Neuronal stem cell (in vitro differentiated cells): ENCODE measurements at regions not wholly inside any gene's neighbourhood (a gene's known extent, or its start where the extent isn't known, plus 50 kb on each side); places are given as distances from the start of the nearest gene placed in this dataset.

Experiments
- DNase-seq: peaks from one replicate; pipeline ENCODE4 v3.0.0-alpha.2; 2013; ENCODE audit warnings: low spot score
- H2AFZ ChIP-seq: one replicate; pipeline ENCODE4 v1.6.1; 2013; ENCODE audit warnings: mild to moderate bottlenecking, low read length, inconsistent platforms
- H2AK5ac ChIP-seq: 2 replicates; pipeline ENCODE4 v1.6.1; 2013; ENCODE audit warnings: low read depth, mild to moderate bottlenecking, inconsistent platforms, low read length, moderate library complexity, mixed read lengths
- H2BK120ac ChIP-seq: 2 replicates; pipeline ENCODE4 v1.6.1; 2013; ENCODE audit warnings: low read depth, mild to moderate bottlenecking, inconsistent platforms, low read length, moderate library complexity, mixed read lengths
- H2BK12ac ChIP-seq: one replicate; pipeline ENCODE4 v1.6.1; 2013; ENCODE audit warnings: low read length, inconsistent platforms
- H2BK15ac ChIP-seq: 2 replicates; pipeline ENCODE4 v1.6.1; 2013; ENCODE audit warnings: mild to moderate bottlenecking, low read length, inconsistent platforms, mixed read lengths
- H2BK5ac ChIP-seq: one replicate; pipeline ENCODE4 v1.6.1; 2013; ENCODE audit warnings: inconsistent platforms, mild to moderate bottlenecking, low read length, moderate library complexity
- H3K14ac ChIP-seq: one replicate; pipeline ENCODE4 v1.6.1; 2013; ENCODE audit warnings: low read length, inconsistent platforms
- H3K18ac ChIP-seq: 2 replicates; pipeline ENCODE4 v1.6.1; 2013; ENCODE audit warnings: low read length, inconsistent platforms
- H3K23ac ChIP-seq: 2 replicates; pipeline ENCODE4 v1.6.1; 2013; ENCODE audit warnings: low read depth, mild to moderate bottlenecking, mixed read lengths, low read length, inconsistent platforms; ENCODE audit not compliant: poor library complexity
- H3K27ac ChIP-seq: replicated peaks from 3 replicates; pipeline ENCODE4 v1.5.1; 2013; ENCODE audit warnings: low read length, inconsistent platforms
- H3K27me3 ChIP-seq, 3 experiments: 2 replicates each; pipeline ENCODE4 v1.6.1; 2013; ENCODE audit warnings: low read length in 3 of 3, mild to moderate bottlenecking in 2 of 3, inconsistent platforms in 1 of 3, low read depth in 1 of 3, mixed read lengths in 1 of 3, moderate library complexity in 1 of 3; ENCODE audit not compliant: control insufficient read depth in 3 of 3, insufficient read depth in 3 of 3
- H3K36me3 ChIP-seq, 2 donors: replicated peaks in 1 of 2; 2 replicates each; pipeline ENCODE4 v1.6.1; 2013; ENCODE audit warnings: low read length in 2 of 2; ENCODE audit not compliant: control insufficient read depth in 2 of 2, insufficient read depth in 2 of 2
- H3K4ac ChIP-seq: 2 replicates; pipeline ENCODE4 v1.6.1; 2013; ENCODE audit warnings: inconsistent platforms, mild to moderate bottlenecking, low read length, moderate library complexity
- H3K4me1 ChIP-seq, 2 donors: 1 replicate in 1 of 2; 2 replicates in 1 of 2; pipeline ENCODE4 v1.6.1; 2013; ENCODE audit warnings: low read length in 2 of 2, low read depth in 1 of 2; ENCODE audit not compliant: control insufficient read depth in 2 of 2, insufficient read depth in 1 of 2
- H3K4me2 ChIP-seq: one replicate; pipeline ENCODE4 v1.6.1; 2013; ENCODE audit warnings: mild to moderate bottlenecking, low read length, inconsistent platforms; ENCODE audit not compliant: insufficient read depth, poor library complexity, severe bottlenecking
- H3K4me3 ChIP-seq, 2 donors: 2 replicates each; pipeline ENCODE4 v1.5.1; 2013; ENCODE audit warnings: low read length in 2 of 2, mild to moderate bottlenecking in 2 of 2, inconsistent platforms in 1 of 2, moderate library complexity in 1 of 2
- H3K79me1 ChIP-seq: one replicate; pipeline ENCODE4 v1.6.1; 2013; ENCODE audit warnings: low read depth, mild to moderate bottlenecking, inconsistent platforms, low read length, moderate library complexity
- H3K9ac ChIP-seq: one replicate; pipeline ENCODE4 v1.6.1; 2013; ENCODE audit warnings: mild to moderate bottlenecking, low read depth, low read length, inconsistent platforms; ENCODE audit not compliant: poor library complexity
- H3K9me3 ChIP-seq, 2 donors: replicated peaks in 1 of 2; 2 replicates each; pipeline versions ENCODE3 to v1.6.1; 2013; ENCODE audit warnings: low read length in 2 of 2, mild to moderate bottlenecking in 2 of 2, inconsistent platforms in 1 of 2, low read depth in 1 of 2, mixed read lengths in 1 of 2, moderate library complexity in 1 of 2; ENCODE audit not compliant: control insufficient read depth in 2 of 2, insufficient read depth in 1 of 2
- H4K8ac ChIP-seq: one replicate; pipeline ENCODE4 v1.6.1; 2013; ENCODE audit warnings: low read depth, mild to moderate bottlenecking, inconsistent platforms, low read length, moderate library complexity
- H4K91ac ChIP-seq: one replicate; pipeline ENCODE4 v1.6.1; 2013; ENCODE audit warnings: low read length, low read depth, mild to moderate bottlenecking, inconsistent platforms; ENCODE audit not compliant: poor library complexity
- WGBS, 2 donors: extraction: QIAGEN DNeasy Blood & Tissue Kit; methylation state at CpG; one replicate each; pipeline ENCODE4 v1.1.7; 2013; ENCODE audit warnings: missing lambda C conversion rate in 2 of 2, mixed read lengths in 1 of 2; ENCODE audit not compliant: insufficient read length in 2 of 2, insufficient replicate concordance in 1 of 2; ENCODE audit errors: extremely low coverage in 2 of 2; 5-methylcytosine and 5-hydroxymethylcytosine counted together

DNA sequence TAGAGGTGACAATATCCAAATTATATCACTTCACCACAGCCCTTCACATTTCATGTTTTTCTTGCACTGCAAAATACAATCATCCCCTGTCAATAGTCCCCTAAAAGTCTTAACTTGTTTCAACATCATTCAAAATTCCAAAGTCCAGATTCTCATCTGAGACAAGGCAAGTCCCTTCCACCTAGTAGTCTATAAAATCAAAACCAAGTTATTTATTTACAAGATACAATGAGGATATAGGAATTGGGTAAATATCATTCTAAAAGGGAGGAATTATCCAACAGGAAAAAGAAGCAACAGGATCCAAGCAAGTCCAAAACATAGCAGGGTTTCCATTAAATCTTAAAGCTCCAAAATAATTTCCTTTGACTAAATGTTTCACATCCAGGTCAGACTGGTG, 1076.1 kb upstream of the TMEFF2 start:
- Histone ChIP-seq H3K27ac (no peak overlapping the region), H3K9me3 (no peaks in the 10 kb centered on the region), H3K4ac (no peak overlapping the region), H3K79me1 (no peaks in the 10 kb centered on the region), H3K27me3 (no peaks in the 10 kb centered on the region), H2BK15ac (no peak overlapping the region), H3K4me3 (no peak overlapping the region), H4K8ac (no peak overlapping the region), H3K9ac (no peak overlapping the region), H4K91ac (no peak overlapping the region), H2AK5ac (no peak overlapping the region), H3K4me1 (no peaks in the 10 kb centered on the region), H3K18ac (no peak overlapping the region), H2BK12ac (no peak overlapping the region), H3K4me2 (no peak overlapping the region), H2AFZ (no peak overlapping the region), H3K36me3 (no peaks in the 10 kb centered on the region), H2BK120ac (no peak overlapping the region), H3K14ac (no peak overlapping the region), H3K23ac (no peak overlapping the region), H2BK5ac (no peak overlapping the region)
- no peak for DNase-seq

DNA sequence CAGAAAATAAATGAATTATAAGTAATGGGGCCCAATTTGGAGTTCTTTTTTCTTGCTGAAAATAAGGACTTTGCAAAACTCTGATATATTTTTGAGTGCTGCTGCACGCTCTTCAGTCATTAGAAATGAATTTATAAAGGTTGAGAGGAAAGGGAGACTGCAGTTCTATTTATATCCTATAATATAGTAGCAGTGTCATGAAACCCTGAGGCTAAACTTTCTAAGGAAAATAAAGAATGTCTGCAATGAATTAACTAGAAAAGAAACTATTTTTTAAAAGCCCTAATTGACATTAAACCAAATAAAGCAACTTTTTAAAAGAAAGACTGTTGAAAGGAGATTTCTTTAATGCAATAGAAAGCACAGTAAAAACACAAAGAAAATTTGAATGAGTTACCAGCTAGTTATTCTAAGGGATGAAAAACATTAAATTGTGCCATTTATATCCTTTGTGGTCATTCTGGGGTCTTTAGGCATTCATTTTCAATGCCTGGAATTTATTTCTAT, 1072.8 kb upstream of the TMEFF2 start:
- Histone ChIP-seq H3K4me1 (no peaks in the 10 kb centered on the region), H3K4ac (no peak overlapping the region), H3K23ac (no peak overlapping the region), H3K79me1 (no peaks in the 10 kb centered on the region), H3K9ac (no peak overlapping the region), H2BK5ac (no peak overlapping the region), H2AK5ac (no peak overlapping the region), H4K91ac (no peak overlapping the region), H2BK15ac (no peak overlapping the region), H3K4me3 (no peak overlapping the region), H3K36me3 (no peaks in the 10 kb centered on the region), H3K27ac (no peak overlapping the region), H2BK12ac (no peak overlapping the region), H3K4me2 (no peak overlapping the region), H3K14ac (no peak overlapping the region), H4K8ac (no peak overlapping the region), H3K18ac (no peak overlapping the region), H2BK120ac (no peak overlapping the region), H3K27me3 (no peaks in the 10 kb centered on the region), H2AFZ (no peak overlapping the region), H3K9me3 (no peaks in the 10 kb centered on the region)
- WGBS, 2 donors, result no CpG with 5 or more reads among the region's 1 CpG
- no peak for DNase-seq

DNA sequence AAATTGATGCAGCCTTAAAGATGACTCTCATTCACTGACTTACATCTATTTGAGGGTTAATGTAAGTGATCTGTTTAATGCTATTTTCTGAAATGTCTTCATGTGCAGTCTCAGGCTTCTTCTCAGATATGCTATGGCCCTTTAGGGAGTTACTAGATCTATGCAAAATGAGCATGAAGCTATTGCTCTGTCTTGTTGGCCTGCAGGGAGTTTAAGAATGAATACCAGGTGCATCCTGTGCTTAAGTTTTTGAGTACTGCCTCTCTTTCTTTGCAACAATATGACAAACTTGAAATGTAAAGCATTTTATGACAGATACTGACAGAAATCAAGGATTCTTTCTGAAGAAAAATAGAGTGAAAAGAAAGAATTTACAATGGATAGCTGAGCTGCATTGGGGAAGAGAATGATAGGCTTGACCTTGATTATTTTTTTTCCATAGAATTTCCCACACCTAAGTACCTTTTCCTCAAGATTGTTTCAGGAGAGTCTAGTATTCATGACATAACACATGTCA, 1058.3 kb upstream of the TMEFF2 start:
- Histone ChIP-seq H3K14ac (no peak overlapping the region), H3K4me1 (no peaks in the 10 kb centered on the region), H2AFZ (no peak overlapping the region), H3K27me3 (no peaks in the 10 kb centered on the region), H3K4me2 (no peak overlapping the region), H2BK5ac (no peak overlapping the region), H4K91ac (no peak overlapping the region), H3K23ac (no peak overlapping the region), H3K9me3 (no peaks in the 10 kb centered on the region), H4K8ac (no peak overlapping the region), H3K36me3 (no peaks in the 10 kb centered on the region), H3K9ac (no peak overlapping the region), H3K18ac (no peak overlapping the region), H2BK120ac (no peak overlapping the region), H3K4ac (no peak overlapping the region), H3K79me1 (no peaks in the 10 kb centered on the region), H2AK5ac (no peak overlapping the region), H3K4me3 (no peak overlapping the region), H2BK12ac (no peak overlapping the region), H3K27ac (no peak overlapping the region), H2BK15ac (no peak overlapping the region)
- DNase-seq, result no peak

DNA sequence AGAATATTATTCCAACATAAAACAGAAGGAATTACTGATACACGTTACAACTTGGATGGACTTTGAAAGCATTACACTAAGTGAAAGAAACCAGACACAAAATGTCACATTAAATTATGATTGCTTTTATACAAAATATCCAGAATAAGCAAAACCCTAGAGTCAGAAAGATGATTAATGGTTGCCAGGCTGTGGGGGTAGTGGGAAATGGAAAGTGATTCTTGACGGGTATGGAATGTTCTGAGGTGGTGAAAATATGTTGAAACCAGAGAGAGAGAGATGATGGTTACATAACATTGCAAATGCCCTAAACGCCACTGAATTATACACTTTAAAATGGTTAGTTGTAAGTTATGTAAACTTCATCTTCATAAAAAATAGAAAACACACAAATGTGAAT, 1057.2 kb upstream of the TMEFF2 start:
- Histone ChIP-seq H2BK12ac (no peak overlapping the region), H4K91ac (no peak overlapping the region), H3K4me3 (no peak overlapping the region), H3K23ac (no peak overlapping the region), H3K27ac (no peak overlapping the region), H3K4me2 (no peak overlapping the region), H3K18ac (no peak overlapping the region), H3K14ac (no peak overlapping the region), H3K4me1 (no peaks in the 10 kb centered on the region), H3K9me3 (no peaks in the 10 kb centered on the region), H4K8ac (no peak overlapping the region), H2BK120ac (no peak overlapping the region), H2AFZ (no peak overlapping the region), H3K9ac (no peak overlapping the region), H3K27me3 (no peaks in the 10 kb centered on the region), H2AK5ac (no peak overlapping the region), H3K36me3 (no peaks in the 10 kb centered on the region), H2BK15ac (no peak overlapping the region), H3K79me1 (no peaks in the 10 kb centered on the region), H2BK5ac (no peak overlapping the region), H3K4ac (no peak overlapping the region)
- DNase-seq, result no peak
- WGBS, 2 donors, result no CpG with 5 or more reads among the region's 3 CpGs
